Suprapubic skin (tissue), 4 donors: ENCODE measurements at regions not wholly inside any gene's neighbourhood (a gene's known extent, or its start where the extent isn't known, plus 50 kb on each side); places are given as distances from the start of the nearest gene placed in this dataset.

Experiments
- POLR2A ChIP-seq, 2 donors: fragments of 450-650 bp; IDR thresholded peaks; one replicate each; pipeline ENCODE4 v1.6.1; 2017; ENCODE audit warnings: antibody characterized with exemption in 2 of 2, mild to moderate bottlenecking in 2 of 2, moderate library complexity in 2 of 2
- POLR2AphosphoS5 ChIP-seq, 3 donors: sonication (generic); formaldehyde crosslinking; IDR thresholded peaks; one replicate each; pipeline ENCODE4 v1.6.1; 2017; ENCODE audit warnings: antibody characterized with exemption in 3 of 3
- TF ChIP-seq, protein P1 (sequence below), 2 donors: fragments of 200-600 bp in 1 of 2; fragments of 450-650 bp in 1 of 2; sonication (generic) in 1 of 2; IDR thresholded peaks; one replicate each; pipeline ENCODE4 v1.5.1; 2016 to 2019; ENCODE audit warnings: antibody characterized with exemption in 2 of 2, mild to moderate bottlenecking in 1 of 2, moderate library complexity in 1 of 2

DNA sequence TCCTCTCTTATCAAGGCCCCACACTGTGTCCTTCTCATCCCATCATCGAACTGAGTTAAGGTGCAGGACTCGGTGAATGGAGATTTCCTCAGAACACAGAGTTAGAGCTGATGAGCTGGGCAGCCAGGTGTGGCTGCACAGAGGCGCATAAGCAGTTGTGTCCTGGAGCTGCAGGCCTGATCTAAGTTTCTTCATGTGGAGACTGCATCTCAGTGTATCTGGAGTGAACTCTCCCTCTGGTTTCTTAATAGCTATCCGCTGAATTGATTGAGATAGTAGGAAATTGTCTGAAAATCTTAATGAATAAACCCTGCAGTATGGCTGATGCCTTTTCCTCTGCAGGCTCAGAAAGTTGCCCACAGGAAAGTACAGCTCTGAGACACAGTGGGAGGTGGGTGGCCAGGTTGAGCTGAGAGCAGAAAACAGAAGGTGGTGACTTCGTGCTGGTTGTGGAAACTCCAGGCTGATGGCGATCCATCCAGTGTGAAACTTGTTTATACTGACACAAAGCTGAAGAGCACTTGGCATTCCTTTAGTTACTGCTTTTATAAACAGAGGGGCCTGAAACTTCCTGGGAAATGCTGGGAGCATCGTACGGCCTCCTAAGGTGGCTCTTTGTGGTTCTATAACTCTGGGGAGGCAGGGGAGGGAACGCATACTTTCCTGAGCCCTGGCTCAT is 67.4 kb upstream of the F3 start:
- no peak for TF ChIP-seq POLR2A (IDR thresholded peaks at IDR 0.05)
- TF ChIP-seq, protein P1, sequence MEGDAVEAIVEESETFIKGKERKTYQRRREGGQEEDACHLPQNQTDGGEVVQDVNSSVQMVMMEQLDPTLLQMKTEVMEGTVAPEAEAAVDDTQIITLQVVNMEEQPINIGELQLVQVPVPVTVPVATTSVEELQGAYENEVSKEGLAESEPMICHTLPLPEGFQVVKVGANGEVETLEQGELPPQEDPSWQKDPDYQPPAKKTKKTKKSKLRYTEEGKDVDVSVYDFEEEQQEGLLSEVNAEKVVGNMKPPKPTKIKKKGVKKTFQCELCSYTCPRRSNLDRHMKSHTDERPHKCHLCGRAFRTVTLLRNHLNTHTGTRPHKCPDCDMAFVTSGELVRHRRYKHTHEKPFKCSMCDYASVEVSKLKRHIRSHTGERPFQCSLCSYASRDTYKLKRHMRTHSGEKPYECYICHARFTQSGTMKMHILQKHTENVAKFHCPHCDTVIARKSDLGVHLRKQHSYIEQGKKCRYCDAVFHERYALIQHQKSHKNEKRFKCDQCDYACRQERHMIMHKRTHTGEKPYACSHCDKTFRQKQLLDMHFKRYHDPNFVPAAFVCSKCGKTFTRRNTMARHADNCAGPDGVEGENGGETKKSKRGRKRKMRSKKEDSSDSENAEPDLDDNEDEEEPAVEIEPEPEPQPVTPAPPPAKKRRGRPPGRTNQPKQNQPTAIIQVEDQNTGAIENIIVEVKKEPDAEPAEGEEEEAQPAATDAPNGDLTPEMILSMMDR (IDR thresholded peaks at IDR 0.05): no peak
- no peak for TF ChIP-seq POLR2AphosphoS5 (IDR thresholded peaks at IDR 0.05)
